H1 (cell line): ENCODE measurements at regions not wholly inside any gene's neighbourhood (a gene's known extent, or its start where the extent isn't known, plus 50 kb on each side); places are given as distances from the start of the nearest gene placed in this dataset.

Experiments
- CTCF ChIA-PET: fragments of 300-600 bp; sonication (Branson Sonifier 250); formaldehyde crosslinking; loops from one replicate; lab custom pipeline; 2021; ENCODE audit not compliant: partially characterized antibody; lab: Charles Lee
- POLR2A ChIA-PET: fragments of 300-600 bp; sonication (Branson Sonifier 250); formaldehyde crosslinking; loops from one replicate; lab custom pipeline; 2021; ENCODE audit warnings: inconsistent platforms; ENCODE audit not compliant: partially characterized antibody; lab: Charles Lee
- DNase-seq, 2 experiments: peaks; one replicate each; pipeline versions ENCODE4 v3.0.0 to v3.0.0-alpha.2; 2010 to 2022; ENCODE audit warnings: low spot score in 2 of 2, low read depth in 1 of 2, mixed read lengths in 1 of 2
- FAIRE-seq: peaks from 2 replicates; lab custom pipeline; 2011; peaks lifted over from hg19 to GRCh38; lab: Jason Lieb, UNC
- H2AFZ ChIP-seq: 2 replicates; pipeline ENCODE4 v1.8.1; 2012; ENCODE audit warnings: low read length, inconsistent platforms
- H2AK5ac ChIP-seq: 2 replicates; pipeline ENCODE4 v1.6.1; 2013; ENCODE audit warnings: low read depth, low read length
- H2BK120ac ChIP-seq: replicated peaks from 2 replicates; pipeline ENCODE3; 2013; ENCODE audit warnings: low read depth, low read length, inconsistent platforms
- H2BK12ac ChIP-seq: 2 replicates; pipeline ENCODE4 v1.6.1; 2013; ENCODE audit warnings: low read depth, low read length
- H2BK15ac ChIP-seq: 2 replicates; pipeline ENCODE4 v1.6.1; 2013; ENCODE audit warnings: low read length
- H2BK20ac ChIP-seq: 2 replicates; pipeline ENCODE4 v1.6.1; 2013; ENCODE audit warnings: low read length
- H2BK5ac ChIP-seq: 2 replicates; pipeline ENCODE4 v1.6.1; 2013; ENCODE audit warnings: low read depth, low read length
- H3K14ac ChIP-seq: 2 replicates; pipeline ENCODE4 v1.6.1; 2013; ENCODE audit warnings: inconsistent platforms; ENCODE audit not compliant: insufficient read length
- H3K18ac ChIP-seq: 2 replicates; pipeline ENCODE4 v1.6.1; 2013; ENCODE audit warnings: low read length; ENCODE audit errors: extremely low read depth
- H3K23ac ChIP-seq: 2 replicates; pipeline ENCODE4 v1.6.1; 2013; ENCODE audit warnings: inconsistent platforms; ENCODE audit not compliant: insufficient read length
- H3K23me2 ChIP-seq: 2 replicates; pipeline ENCODE4 v1.6.1; 2013; ENCODE audit warnings: low read depth, low read length
- H3K27ac ChIP-seq: 2 replicates; pipeline ENCODE4 v1.6.1; 2011; ENCODE audit warnings: low read depth, low read length, inconsistent platforms
- H3K27me3 ChIP-seq, 4 experiments: replicated peaks in 1 of 4; 1 replicate in 1 of 4; 2 replicates in 3 of 4; pipeline versions ENCODE4 v1.6.1 to v1.8.1; 2011 to 2013; ENCODE audit warnings: low read length in 3 of 4, mild to moderate bottlenecking in 3 of 4, inconsistent platforms in 2 of 4, mixed read lengths in 2 of 4, moderate library complexity in 1 of 4; ENCODE audit not compliant: control insufficient read depth in 3 of 4, insufficient read depth in 3 of 4; ENCODE audit errors: extremely low read depth in 1 of 4
- H3K36me3 ChIP-seq, 4 experiments: 2 replicates each; pipeline versions ENCODE4 v1.6.1 to v1.8.1; 2011 to 2013; ENCODE audit warnings: mild to moderate bottlenecking in 4 of 4, low read length in 3 of 4, moderate library complexity in 2 of 4, control low read depth in 1 of 4, inconsistent platforms in 1 of 4; ENCODE audit not compliant: insufficient read depth in 4 of 4, control insufficient read depth in 2 of 4
- H3K4ac ChIP-seq: replicated peaks from 2 replicates; pipeline ENCODE3; 2013; ENCODE audit warnings: low read length, low read depth, mixed read lengths, inconsistent platforms; ENCODE audit not compliant: insufficient read length
- H3K4me1 ChIP-seq, 4 experiments: replicated peaks in 1 of 4; 1 replicate in 1 of 4; 2 replicates in 3 of 4; pipeline versions ENCODE4 v1.6.1 to v1.8.1; 2011 to 2013; ENCODE audit warnings: low read length in 3 of 4, inconsistent platforms in 2 of 4, mixed read lengths in 1 of 4; ENCODE audit not compliant: insufficient read depth in 4 of 4, control insufficient read depth in 3 of 4
- H3K4me2 ChIP-seq, 2 experiments: 2 replicates each; pipeline versions ENCODE4 v1.6.1 to v1.8.1; 2011 to 2013; ENCODE audit warnings: low read depth in 2 of 2, low read length in 2 of 2, control low read depth in 1 of 2, inconsistent platforms in 1 of 2, mild to moderate bottlenecking in 1 of 2; ENCODE audit not compliant: insufficient read depth in 1 of 2
- H3K4me3 ChIP-seq, 4 experiments: fragments of 200-600, 300-600 bp in 1 of 4; sonication (generic), shearing (Covaris generic), sonication (Bioruptor Twin) in 1 of 4; 2 replicates each; pipeline versions ENCODE4 v1.5.1 to v1.8.1; 2011 to 2016; ENCODE audit warnings: low read length in 4 of 4, low read depth in 3 of 4, control low read depth in 2 of 4, inconsistent platforms in 2 of 4, mild to moderate bottlenecking in 2 of 4, mixed read lengths in 1 of 4, moderate library complexity in 1 of 4; ENCODE audit not compliant: insufficient read depth in 2 of 4; ENCODE audit errors: extremely low read depth in 1 of 4
- H3K56ac ChIP-seq: replicated peaks from 2 replicates; pipeline ENCODE3; 2013; ENCODE audit warnings: low read depth, mild to moderate bottlenecking, mixed read lengths, low read length, inconsistent platforms; ENCODE audit not compliant: insufficient read length
- H3K79me1 ChIP-seq: 2 replicates; pipeline ENCODE4 v1.6.1; 2013; ENCODE audit warnings: low read depth, low read length, control low read depth
- H3K79me2 ChIP-seq, 2 experiments: 2 replicates each; pipeline versions ENCODE4 v1.6.1 to v1.8.1; 2012 to 2013; ENCODE audit warnings: low read length in 2 of 2, mild to moderate bottlenecking in 2 of 2, inconsistent platforms in 1 of 2; ENCODE audit not compliant: insufficient read depth in 2 of 2, control insufficient read depth in 1 of 2
- H3K9ac ChIP-seq, 4 experiments: replicated peaks in 1 of 4; 1 replicate in 1 of 4; 2 replicates in 3 of 4; pipeline versions ENCODE4 v1.6.1 to v1.8.1; 2011 to 2013; ENCODE audit warnings: low read depth in 3 of 4, low read length in 3 of 4, control low read depth in 2 of 4, mild to moderate bottlenecking in 2 of 4, moderate library complexity in 2 of 4, inconsistent platforms in 1 of 4; ENCODE audit errors: extremely low read depth in 1 of 4
- H3K9me3 ChIP-seq, 2 experiments: 2 replicates each; pipeline versions ENCODE4 v1.6.1 to v1.8.1; 2012 to 2013; ENCODE audit warnings: mild to moderate bottlenecking in 2 of 2, moderate library complexity in 2 of 2, control low read depth in 1 of 2, inconsistent platforms in 1 of 2, low read depth in 1 of 2, low read length in 1 of 2, mixed read lengths in 1 of 2; ENCODE audit not compliant: insufficient read depth in 2 of 2
- H4K20me1 ChIP-seq, 2 experiments: replicated peaks in 1 of 2; 2 replicates each; pipeline versions ENCODE3 to v1.8.1; 2011 to 2013; ENCODE audit warnings: inconsistent platforms in 2 of 2, low read length in 2 of 2, mild to moderate bottlenecking in 1 of 2; ENCODE audit not compliant: insufficient read depth in 2 of 2, control insufficient read depth in 1 of 2
- H4K5ac ChIP-seq: 2 replicates; pipeline ENCODE4 v1.6.1; 2013; ENCODE audit warnings: low read length, low read depth, mixed read lengths, inconsistent platforms; ENCODE audit not compliant: insufficient read length
- H4K8ac ChIP-seq: 2 replicates; pipeline ENCODE4 v1.8.0; 2013; ENCODE audit warnings: mild to moderate bottlenecking, moderate library complexity, low read length, inconsistent platforms; ENCODE audit not compliant: insufficient read depth; ENCODE audit errors: extremely low read depth
- H4K91ac ChIP-seq: replicated peaks from 2 replicates; pipeline ENCODE3; 2013; ENCODE audit warnings: low read length, mixed read lengths, inconsistent platforms; ENCODE audit not compliant: insufficient read length
- CBX8 ChIP-seq: fragments of 300-800, 300-1000 bp; sonication (generic); IDR thresholded peaks from 2 replicates; pipeline ENCODE4 v1.7.1; 2016; ENCODE audit warnings: low read depth, low read length, borderline replicate concordance
- EZH2 ChIP-seq: fragments of 200-600 bp; sonication (generic); IDR thresholded peaks from 2 replicates; pipeline ENCODE4 v1.7.1; 2012; ENCODE audit warnings: low read depth, mild to moderate bottlenecking, moderate library complexity, low read length, inconsistent platforms; ENCODE audit not compliant: severe bottlenecking
- GABPA ChIP-seq: IDR thresholded peaks from 2 replicates; pipeline ENCODE4 v1.6.1; 2011; ENCODE audit warnings: mild to moderate bottlenecking, low read length, moderate library complexity, borderline replicate concordance; ENCODE audit not compliant: insufficient read depth
- RBBP5 ChIP-seq: IDR thresholded peaks from 2 replicates; pipeline ENCODE4 v1.7.1; 2012; ENCODE audit warnings: low read depth, mild to moderate bottlenecking, inconsistent platforms, low read length, moderate library complexity, borderline replicate concordance
- SAP30 ChIP-seq: fragments of 300-600 bp; sonication (generic); IDR thresholded peaks from 2 replicates; pipeline ENCODE4 v1.7.1; 2012; ENCODE audit warnings: low read length, moderate library complexity, mild to moderate bottlenecking, inconsistent platforms; ENCODE audit not compliant: insufficient read depth, insufficient replicate concordance
- SP2 ChIP-seq: IDR thresholded peaks from 2 replicates; pipeline ENCODE4 v1.6.1; 2012; ENCODE audit warnings: mild to moderate bottlenecking, low read length, inconsistent platforms
- WGBS, 2 experiments: shearing (Covaris generic) in 1 of 2; methylation state at CpG; one replicate each; pipeline versions ENCODE4 v1.1.6 to v1.1.7; 2013 to 2015; ENCODE audit warnings: low lambda C conversion rate in 2 of 2, mixed read lengths in 2 of 2, inconsistent platforms in 1 of 2, low coverage in 1 of 2, missing lambda C conversion rate in 1 of 2; ENCODE audit not compliant: insufficient replicate concordance in 2 of 2, insufficient coverage in 1 of 2, insufficient read length in 1 of 2; ENCODE audit errors: extremely low coverage in 1 of 2, missing lambda C conversion rate in 1 of 2; 5-methylcytosine and 5-hydroxymethylcytosine counted together
- TF ChIP-seq, protein P1 (sequence below): IDR thresholded peaks from 2 replicates; pipeline ENCODE4 v1.6.1; 2012; ENCODE audit warnings: low read length, inconsistent platforms
- TF ChIP-seq, protein P2 (sequence below): IDR thresholded peaks from 2 replicates; pipeline ENCODE4 v1.6.1; 2012; ENCODE audit warnings: inconsistent platforms
- TF ChIP-seq, protein P3 (sequence below), 3 experiments: IDR thresholded peaks; 1 replicate in 2 of 3; 2 replicates in 1 of 3; pipeline versions ENCODE4 v1.5.1 to v1.6.1; 2011; ENCODE audit warnings: low read length in 3 of 3, mild to moderate bottlenecking in 3 of 3, inconsistent platforms in 2 of 3, low read depth in 1 of 3, moderate library complexity in 1 of 3; ENCODE audit not compliant: insufficient read depth in 1 of 3; ENCODE audit errors: control extremely low read depth in 1 of 3

DNA sequence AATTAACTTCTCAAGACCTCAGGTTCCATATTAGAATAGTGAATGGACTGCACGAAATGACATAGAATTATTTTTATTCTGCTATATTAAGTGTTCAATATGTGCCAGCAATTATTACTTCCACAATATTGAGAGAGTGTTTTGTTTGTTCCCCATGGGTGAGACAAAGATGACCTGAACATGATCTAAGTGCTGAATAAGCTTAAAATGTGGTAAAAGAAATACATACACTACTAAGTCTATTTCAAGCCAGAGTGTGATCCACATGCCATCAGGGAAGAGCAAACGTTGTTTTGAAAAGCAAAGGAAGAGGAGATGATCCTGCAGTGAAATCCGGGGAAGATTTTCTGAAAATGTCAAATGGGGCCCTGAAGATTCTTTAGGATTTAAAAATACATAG is 59.8 kb upstream of the RUNX1 start:
- no peaks in the 10 kb centered on the region for H3K9me3 ChIP-seq
- H2BK15ac ChIP-seq: no peak overlapping the region
- no peak overlapping the region for H2BK120ac ChIP-seq
- no peak overlapping the region for H3K18ac ChIP-seq
- DNase-seq (no peak), FAIRE-seq (no peak)
- H3K4me3 ChIP-seq: no peak overlapping the region
- H4K8ac ChIP-seq: no peak overlapping the region
- no peak overlapping the region for H3K56ac ChIP-seq
- H2AK5ac ChIP-seq: no peak overlapping the region
- H3K79me2 ChIP-seq: no peaks in the 10 kb centered on the region
- H4K5ac ChIP-seq: no peak overlapping the region
- H4K91ac ChIP-seq: no peak overlapping the region
- H3K27me3 ChIP-seq: no peaks in the 10 kb centered on the region; a peak in 1 of 7 replicates
- H3K27ac ChIP-seq: no peak overlapping the region
- H3K4me2 ChIP-seq: no peak overlapping the region
- ChIA-PET POLR2A (no interaction called here), CTCF (no interaction called here)
- H3K23me2 ChIP-seq: no peaks in the 10 kb centered on the region
- no peak overlapping the region for H3K23ac ChIP-seq
- no peak overlapping the region for H3K9ac ChIP-seq
- H3K36me3 ChIP-seq: no peaks in the 10 kb centered on the region
- H3K4me1 ChIP-seq: no peaks in the 10 kb centered on the region
- H3K4ac ChIP-seq: no peak overlapping the region
- H2BK5ac ChIP-seq: no peak overlapping the region
- H3K79me1 ChIP-seq: no peaks in the 10 kb centered on the region
- no peak overlapping the region for H2BK20ac ChIP-seq
- H3K14ac ChIP-seq: no peak overlapping the region
- WGBS, 2 experiments: 91% methylated on average over 3 of the region's 3 CpGs; no CpG with 5 or more reads in 1 of the 2 experiments
- H2AFZ ChIP-seq: no peak overlapping the region
- no peak overlapping the region for H2BK12ac ChIP-seq
- H4K20me1 ChIP-seq: no peaks in the 10 kb centered on the region
- no peak for TF ChIP-seq SP2
- TF ChIP-seq EZH2: no peak
- no peak for TF ChIP-seq RBBP5
- TF ChIP-seq GABPA: no peak
- TF ChIP-seq SAP30: no peak
- TF ChIP-seq, protein P1, sequence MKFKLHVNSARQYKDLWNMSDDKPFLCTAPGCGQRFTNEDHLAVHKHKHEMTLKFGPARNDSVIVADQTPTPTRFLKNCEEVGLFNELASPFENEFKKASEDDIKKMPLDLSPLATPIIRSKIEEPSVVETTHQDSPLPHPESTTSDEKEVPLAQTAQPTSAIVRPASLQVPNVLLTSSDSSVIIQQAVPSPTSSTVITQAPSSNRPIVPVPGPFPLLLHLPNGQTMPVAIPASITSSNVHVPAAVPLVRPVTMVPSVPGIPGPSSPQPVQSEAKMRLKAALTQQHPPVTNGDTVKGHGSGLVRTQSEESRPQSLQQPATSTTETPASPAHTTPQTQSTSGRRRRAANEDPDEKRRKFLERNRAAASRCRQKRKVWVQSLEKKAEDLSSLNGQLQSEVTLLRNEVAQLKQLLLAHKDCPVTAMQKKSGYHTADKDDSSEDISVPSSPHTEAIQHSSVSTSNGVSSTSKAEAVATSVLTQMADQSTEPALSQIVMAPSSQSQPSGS: no peak
- TF ChIP-seq, protein P2, sequence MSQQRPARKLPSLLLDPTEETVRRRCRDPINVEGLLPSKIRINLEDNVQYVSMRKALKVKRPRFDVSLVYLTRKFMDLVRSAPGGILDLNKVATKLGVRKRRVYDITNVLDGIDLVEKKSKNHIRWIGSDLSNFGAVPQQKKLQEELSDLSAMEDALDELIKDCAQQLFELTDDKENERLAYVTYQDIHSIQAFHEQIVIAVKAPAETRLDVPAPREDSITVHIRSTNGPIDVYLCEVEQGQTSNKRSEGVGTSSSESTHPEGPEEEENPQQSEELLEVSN: no peak
- TF ChIP-seq, protein P3, sequence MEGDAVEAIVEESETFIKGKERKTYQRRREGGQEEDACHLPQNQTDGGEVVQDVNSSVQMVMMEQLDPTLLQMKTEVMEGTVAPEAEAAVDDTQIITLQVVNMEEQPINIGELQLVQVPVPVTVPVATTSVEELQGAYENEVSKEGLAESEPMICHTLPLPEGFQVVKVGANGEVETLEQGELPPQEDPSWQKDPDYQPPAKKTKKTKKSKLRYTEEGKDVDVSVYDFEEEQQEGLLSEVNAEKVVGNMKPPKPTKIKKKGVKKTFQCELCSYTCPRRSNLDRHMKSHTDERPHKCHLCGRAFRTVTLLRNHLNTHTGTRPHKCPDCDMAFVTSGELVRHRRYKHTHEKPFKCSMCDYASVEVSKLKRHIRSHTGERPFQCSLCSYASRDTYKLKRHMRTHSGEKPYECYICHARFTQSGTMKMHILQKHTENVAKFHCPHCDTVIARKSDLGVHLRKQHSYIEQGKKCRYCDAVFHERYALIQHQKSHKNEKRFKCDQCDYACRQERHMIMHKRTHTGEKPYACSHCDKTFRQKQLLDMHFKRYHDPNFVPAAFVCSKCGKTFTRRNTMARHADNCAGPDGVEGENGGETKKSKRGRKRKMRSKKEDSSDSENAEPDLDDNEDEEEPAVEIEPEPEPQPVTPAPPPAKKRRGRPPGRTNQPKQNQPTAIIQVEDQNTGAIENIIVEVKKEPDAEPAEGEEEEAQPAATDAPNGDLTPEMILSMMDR (IDR thresholded peaks at IDR 0.05; ENCODE audit: control extremely low read depth in 1 of 3, insufficient read depth in 1 of 3, low read depth in 1 of 3, low read length in 3 of 3): no peak
- no peak for TF ChIP-seq CBX8
